SH-SY5Y (cell line): ENCODE measurements at regions not wholly inside any gene's neighbourhood (a gene's known extent, or its start where the extent isn't known, plus 50 kb on each side); places are given as distances from the start of the nearest gene placed in this dataset.

Source experiments
- GATA2 ChIP-seq: IDR thresholded peaks from 2 replicates; pipeline ENCODE4 v1.6.1; 2011; ENCODE audit warnings: mild to moderate bottlenecking, low read depth, low read length
- GATA3 ChIP-seq: IDR thresholded peaks from 2 replicates; pipeline ENCODE4 v1.6.1; 2011; ENCODE audit warnings: low read depth, mild to moderate bottlenecking, low read length, moderate library complexity

- TF ChIP-seq GATA2 = no peak
- no peak for TF ChIP-seq GATA3
Observed at GRCh38 chr2:56693501-56693900, 509.7 kb downstream of the CCDC85A start.
